GM12878 (cell line): ENCODE measurements at regions not wholly inside any gene's neighbourhood (a gene's known extent, or its start where the extent isn't known, plus 50 kb on each side); places are given as distances from the start of the nearest gene placed in this dataset.

Source experiments
- ATAC-seq: fragments of 200-7000 bp; cut with Tn5 transposase; 3 replicates; pipeline ENCODE4 v1.9.1; 2020; ENCODE audit warnings: mild to moderate bottlenecking, moderate library complexity
- BruUV-seq: library from RNA; stranded (reverse); fragments of 400-500 nt; replicated peaks from 2 replicates; lab custom pipeline; 2021; lab: Mats Ljungman, UMichigan
- CTCF ChIA-PET: fragments of 300-600 bp; sonication (Branson Sonifier 250); formaldehyde crosslinking; extraction: SDS; loops from one replicate; lab custom pipeline; 2021; ENCODE audit warnings: inconsistent platforms; lab: Yijun Ruan, JAX
- POLR2A ChIA-PET: fragments of 350-600 bp; formaldehyde crosslinking; extraction: SDS; loops from one replicate; lab custom pipeline; 2021; ENCODE audit warnings: inconsistent platforms; lab: Charles Lee
- RAD21 ChIA-PET: fragments of 300-600 bp; sonication (Branson Sonifier 250); formaldehyde crosslinking; loops from one replicate; lab custom pipeline; 2023; ENCODE audit warnings: antibody characterized with exemption; ENCODE audit not compliant: unreplicated experiment; lab: Charles Lee
- SMC1A ChIA-PET: fragments of 300-600 bp; sonication (Branson Sonifier 250); formaldehyde crosslinking; loops from one replicate; lab custom pipeline; 2023; ENCODE audit not compliant: unreplicated experiment, uncharacterized antibody; lab: Charles Lee
- DNase-seq: peaks from one replicate; pipeline ENCODE4 v3.0.0-alpha.2; 2011; ENCODE audit warnings: low read depth, low spot score
- FAIRE-seq: peaks from 3 replicates; lab custom pipeline; 2011; peaks lifted over from hg19 to GRCh38; lab: Jason Lieb, UNC
- H2AFZ ChIP-seq: 2 replicates; pipeline ENCODE4 v1.6.0; 2011; ENCODE audit warnings: low read depth, low read length, control low read depth; ENCODE audit not compliant: control insufficient read depth
- H3K27ac ChIP-seq: 2 replicates; pipeline ENCODE4 v1.5.1; 2011; ENCODE audit warnings: control low read depth; ENCODE audit not compliant: control insufficient read depth, insufficient read depth
- H3K27me3 ChIP-seq, 2 experiments: replicated peaks in 1 of 2; 2 replicates each; pipeline versions ENCODE4 v1.6.0 to v1.6.1; 2011; ENCODE audit warnings: low read length in 1 of 2; ENCODE audit not compliant: control insufficient read depth in 2 of 2, insufficient read depth in 2 of 2
- H3K36me3 ChIP-seq, 2 experiments: 2 replicates each; pipeline ENCODE4 v1.5.1; 2011; ENCODE audit warnings: low read length in 1 of 2; ENCODE audit not compliant: control insufficient read depth in 2 of 2, insufficient read depth in 2 of 2
- H3K4me1 ChIP-seq: 2 replicates; pipeline ENCODE4 v1.6.1; 2011; ENCODE audit warnings: mild to moderate bottlenecking, low read length, moderate library complexity, mixed read lengths; ENCODE audit not compliant: control insufficient read depth, insufficient read depth
- H3K4me2 ChIP-seq: 2 replicates; pipeline ENCODE4 v1.6.0; 2011; ENCODE audit warnings: control low read depth; ENCODE audit not compliant: control insufficient read depth, insufficient read depth
- H3K4me3 ChIP-seq: fragments of 200-600 bp; sonication (generic); 2 replicates; pipeline ENCODE4 v1.5.1; 2016
- H3K79me2 ChIP-seq: 2 replicates; pipeline ENCODE4 v1.6.0; 2011; ENCODE audit warnings: low read length; ENCODE audit not compliant: control insufficient read depth, insufficient read depth
- H3K9ac ChIP-seq: 2 replicates; pipeline ENCODE4 v1.8.0; 2011; ENCODE audit warnings: low read length, control low read depth, mixed read lengths; ENCODE audit not compliant: control insufficient read depth, insufficient read depth
- H3K9me3 ChIP-seq: replicated peaks from 3 replicates; pipeline ENCODE4 v1.5.1; 2011; ENCODE audit warnings: mild to moderate bottlenecking, low read length; ENCODE audit not compliant: control insufficient read depth, insufficient read depth
- H4K20me1 ChIP-seq: 2 replicates; pipeline ENCODE4 v1.6.0; 2011; ENCODE audit not compliant: control insufficient read depth, insufficient read depth
- CHD1 ChIP-seq: IDR thresholded peaks from 2 replicates; pipeline ENCODE4 v1.6.1; 2012; ENCODE audit warnings: low read depth, low read length, improper control_type of control experiment
- IKZF1 ChIP-seq: fragments of 450-650 bp; conservative IDR thresholded peaks from 2 replicates; pipeline ENCODE4 v1.6.1; 2017; ENCODE audit warnings: antibody characterized with exemption, mild to moderate bottlenecking
- JUND ChIP-seq: IDR thresholded peaks from 2 replicates; pipeline ENCODE4 v1.6.1; 2012; ENCODE audit warnings: low read depth, mild to moderate bottlenecking, low read length, improper control_type of control experiment, moderate library complexity
- POLR2AphosphoS2 ChIP-seq: IDR thresholded peaks from 2 replicates; pipeline ENCODE4 v1.6.1; 2011; ENCODE audit warnings: low read depth, mild to moderate bottlenecking, low read length, improper control_type of control experiment, moderate library complexity
- SIN3A ChIP-seq: IDR thresholded peaks from 2 replicates; pipeline ENCODE4 v1.6.1; 2012; ENCODE audit warnings: low read depth, low read length, improper control_type of control experiment
- WGBS: methylation state at CpG from one replicate; pipeline ENCODE4 v1.1.6; 2016; ENCODE audit warnings: low lambda C conversion rate; ENCODE audit not compliant: insufficient replicate concordance, insufficient coverage; ENCODE audit errors: missing lambda C conversion rate; 5-methylcytosine and 5-hydroxymethylcytosine counted together
- in situ Hi-C: fragments of 300-500 bp; cut with MboI; formaldehyde crosslinking; loops from 9 replicates; pipeline ENCODE4 v1.14.3; 2018; ENCODE audit warnings: mixed read lengths
- intact Hi-C: fragments of 100-400 bp; cut with micrococcal nuclease; formaldehyde crosslinking; loops from one replicate; pipeline ENCODE4 v1.14.2; 2022; ENCODE audit not compliant: unreplicated experiment
- TF ChIP-seq, protein P1 (sequence below): IDR thresholded peaks from 2 replicates; pipeline ENCODE4 v1.6.1; 2011; ENCODE audit warnings: borderline replicate concordance, low read depth, mild to moderate bottlenecking, moderate library complexity, mixed read lengths, low read length; ENCODE audit not compliant: insufficient read depth; ENCODE audit errors: extremely low read length
- TF ChIP-seq, protein P2 (sequence below): fragments of 450-650 bp; IDR thresholded peaks from 2 replicates; pipeline ENCODE4 v1.6.1; 2016; ENCODE audit warnings: mild to moderate bottlenecking, moderate library complexity, borderline replicate concordance

DNA sequence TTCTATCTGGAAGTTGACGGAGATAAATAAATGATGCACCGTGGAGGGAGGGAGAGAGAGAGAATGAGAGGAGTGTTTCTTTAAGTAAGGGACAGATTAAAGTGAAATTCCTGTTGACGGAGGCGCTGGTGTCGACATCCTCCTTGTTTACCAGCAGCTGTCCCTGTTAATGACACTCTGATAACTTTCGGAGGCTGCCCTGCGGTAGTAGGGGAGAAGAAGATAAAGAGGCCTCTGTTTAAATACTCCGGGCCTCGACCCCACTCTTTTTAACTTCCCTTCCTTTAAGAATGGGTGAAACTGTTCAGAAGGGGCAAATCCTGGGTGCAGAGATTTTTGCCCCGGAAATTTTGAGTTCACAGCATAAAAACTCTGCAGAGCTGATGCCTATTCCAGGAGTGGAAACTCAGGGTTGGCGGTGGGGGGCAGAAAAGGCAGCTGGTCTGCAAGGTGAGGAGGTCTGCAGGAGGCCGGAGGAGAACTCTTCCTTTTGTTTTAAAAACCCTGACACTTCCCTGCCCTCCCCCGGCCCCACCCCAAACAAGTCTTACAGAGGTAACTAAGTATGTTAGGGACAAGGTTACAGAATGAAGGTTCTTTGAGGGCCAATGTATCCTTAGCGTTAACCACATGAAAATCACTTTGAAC, 276.6 kb upstream of the NR2F2 start:
- CTCF ChIA-PET = interaction anchor here (0.6 kb wide), 1 partner anchor 31 kb away, joined by 3 read pairs; no protein-coding TSS in a partner anchor
- H3K4me2 ChIP-seq = no peak overlapping the region
- SMC1A ChIA-PET = interaction anchor here (1.0 kb wide), 2 partner anchors 10 to 11 kb away, joined by 3 to 5 read pairs; no protein-coding TSS in a partner anchor
- H3K27me3 ChIP-seq = no peaks in the 10 kb centered on the region
- DNase-seq (no peak), FAIRE-seq (no peak), ATAC-seq (peak; percentile 25)
- BruUV-seq = no TSS peak
- no peaks in the 10 kb centered on the region for H3K79me2 ChIP-seq
- no peak overlapping the region for H2AFZ ChIP-seq
- RAD21 ChIA-PET = interaction anchor here (2.3 to 2.5 kb wide), 2 partner anchors 11 to 15 kb away, joined by 8 to 9 read pairs; no protein-coding TSS in a partner anchor
- WGBS = 94% methylated on average over 14 of the region's 14 CpGs
- H3K36me3 ChIP-seq = no peaks in the 10 kb centered on the region
- in situ Hi-C loops (no loop called here), intact Hi-C loops (no loop called here)
- no peaks in the 10 kb centered on the region for H4K20me1 ChIP-seq
- no peak overlapping the region for H3K4me3 ChIP-seq
- TF ChIP-seq POLR2AphosphoS2 (no peak), IKZF1 (peak; percentile 30)
- TF ChIP-seq, all 136 proteins: peak for 1
- Histone ChIP-seq H3K4me1 (peaks cover 17% of the 10 kb centered on the region), H3K9ac (no peak overlapping the region), H3K27ac (no peak overlapping the region), H3K9me3 (peaks cover 4% of the 10 kb centered on the region)
- POLR2A ChIA-PET = no interaction called here

DNA sequence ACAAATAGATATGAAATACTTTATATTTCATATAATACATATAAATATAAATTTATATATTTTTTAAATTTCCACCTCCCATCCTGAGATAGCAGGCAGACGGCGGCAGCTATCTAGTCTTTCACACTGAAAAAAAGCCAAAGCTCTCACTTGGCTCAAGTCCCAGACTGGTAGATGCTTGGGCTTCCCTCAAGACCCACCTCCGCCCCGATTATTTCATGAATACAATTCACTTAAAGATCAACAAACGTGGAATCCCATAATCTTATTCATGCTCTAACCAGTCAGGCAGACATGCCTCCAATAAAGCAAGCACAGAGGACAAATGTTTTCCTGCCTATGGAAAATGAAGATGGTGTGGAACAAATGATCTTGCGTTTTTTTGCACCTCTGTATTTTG, 275.9 kb upstream of the NR2F2 start:
- RAD21 ChIA-PET = interaction anchor here (0.6 kb wide), 1 partner anchor 1030 kb away, joined by 4 read pairs; no protein-coding TSS in a partner anchor
- POLR2A ChIA-PET = no interaction called here
- FAIRE-seq = no peak

More for the DNA sequence above, 275.9 kb upstream of the NR2F2 start:
- Histone ChIP-seq H3K27me3 (no peaks in the 10 kb centered on the region), H3K27ac (no peak overlapping the region), H3K4me3 (no peak overlapping the region), H3K79me2 (no peaks in the 10 kb centered on the region), H3K4me1 (peaks cover 20% of the 10 kb centered on the region), H3K9me3 (peaks cover 5% of the 10 kb centered on the region), H2AFZ (no peak overlapping the region), H3K36me3 (no peaks in the 10 kb centered on the region), H4K20me1 (no peaks in the 10 kb centered on the region), H3K4me2 (no peak overlapping the region), H3K9ac (no peak overlapping the region)
- CTCF ChIA-PET = no interaction called here
- no peak for DNase-seq
- no peak for ATAC-seq
- in situ Hi-C loops (no loop called here), intact Hi-C loops (loop anchor here (5.0 kb wide), 1 partner anchor 178 kb away; no protein-coding TSS in a partner anchor)
- no peak for TF ChIP-seq JUND
- TF ChIP-seq, protein P1, sequence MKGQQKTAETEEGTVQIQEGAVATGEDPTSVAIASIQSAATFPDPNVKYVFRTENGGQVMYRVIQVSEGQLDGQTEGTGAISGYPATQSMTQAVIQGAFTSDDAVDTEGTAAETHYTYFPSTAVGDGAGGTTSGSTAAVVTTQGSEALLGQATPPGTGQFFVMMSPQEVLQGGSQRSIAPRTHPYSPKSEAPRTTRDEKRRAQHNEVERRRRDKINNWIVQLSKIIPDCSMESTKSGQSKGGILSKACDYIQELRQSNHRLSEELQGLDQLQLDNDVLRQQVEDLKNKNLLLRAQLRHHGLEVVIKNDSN = no peak
- TF ChIP-seq SIN3A = no peak
- no peak for TF ChIP-seq CHD1
- TF ChIP-seq, protein P2, sequence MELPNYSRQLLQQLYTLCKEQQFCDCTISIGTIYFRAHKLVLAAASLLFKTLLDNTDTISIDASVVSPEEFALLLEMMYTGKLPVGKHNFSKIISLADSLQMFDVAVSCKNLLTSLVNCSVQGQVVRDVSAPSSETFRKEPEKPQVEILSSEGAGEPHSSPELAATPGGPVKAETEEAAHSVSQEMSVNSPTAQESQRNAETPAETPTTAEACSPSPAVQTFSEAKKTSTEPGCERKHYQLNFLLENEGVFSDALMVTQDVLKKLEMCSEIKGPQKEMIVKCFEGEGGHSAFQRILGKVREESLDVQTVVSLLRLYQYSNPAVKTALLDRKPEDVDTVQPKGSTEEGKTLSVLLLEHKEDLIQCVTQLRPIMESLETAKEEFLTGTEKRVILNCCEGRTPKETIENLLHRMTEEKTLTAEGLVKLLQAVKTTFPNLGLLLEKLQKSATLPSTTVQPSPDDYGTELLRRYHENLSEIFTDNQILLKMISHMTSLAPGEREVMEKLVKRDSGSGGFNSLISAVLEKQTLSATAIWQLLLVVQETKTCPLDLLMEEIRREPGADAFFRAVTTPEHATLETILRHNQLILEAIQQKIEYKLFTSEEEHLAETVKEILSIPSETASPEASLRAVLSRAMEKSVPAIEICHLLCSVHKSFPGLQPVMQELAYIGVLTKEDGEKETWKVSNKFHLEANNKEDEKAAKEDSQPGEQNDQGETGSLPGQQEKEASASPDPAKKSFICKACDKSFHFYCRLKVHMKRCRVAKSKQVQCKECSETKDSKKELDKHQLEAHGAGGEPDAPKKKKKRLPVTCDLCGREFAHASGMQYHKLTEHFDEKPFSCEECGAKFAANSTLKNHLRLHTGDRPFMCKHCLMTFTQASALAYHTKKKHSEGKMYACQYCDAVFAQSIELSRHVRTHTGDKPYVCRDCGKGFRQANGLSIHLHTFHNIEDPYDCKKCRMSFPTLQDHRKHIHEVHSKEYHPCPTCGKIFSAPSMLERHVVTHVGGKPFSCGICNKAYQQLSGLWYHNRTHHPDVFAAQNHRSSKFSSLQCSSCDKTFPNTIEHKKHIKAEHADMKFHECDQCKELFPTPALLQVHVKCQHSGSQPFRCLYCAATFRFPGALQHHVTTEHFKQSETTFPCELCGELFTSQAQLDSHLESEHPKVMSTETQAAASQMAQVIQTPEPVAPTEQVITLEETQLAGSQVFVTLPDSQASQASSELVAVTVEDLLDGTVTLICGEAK = no peak
- WGBS = 83% methylated on average over 6 of the region's 6 CpGs
- SMC1A ChIA-PET = interaction anchor here (1.0 kb wide), 2 partner anchors 10 to 12 kb away, joined by 3 to 5 read pairs; no protein-coding TSS in a partner anchor
- no TSS peak for BruUV-seq
